ENCODE measurements at regions not wholly inside any gene's neighbourhood (a gene's known extent, or its start where the extent isn't known, plus 50 kb on each side); places are given as distances from the start of the nearest gene placed in this dataset.

DNA sequence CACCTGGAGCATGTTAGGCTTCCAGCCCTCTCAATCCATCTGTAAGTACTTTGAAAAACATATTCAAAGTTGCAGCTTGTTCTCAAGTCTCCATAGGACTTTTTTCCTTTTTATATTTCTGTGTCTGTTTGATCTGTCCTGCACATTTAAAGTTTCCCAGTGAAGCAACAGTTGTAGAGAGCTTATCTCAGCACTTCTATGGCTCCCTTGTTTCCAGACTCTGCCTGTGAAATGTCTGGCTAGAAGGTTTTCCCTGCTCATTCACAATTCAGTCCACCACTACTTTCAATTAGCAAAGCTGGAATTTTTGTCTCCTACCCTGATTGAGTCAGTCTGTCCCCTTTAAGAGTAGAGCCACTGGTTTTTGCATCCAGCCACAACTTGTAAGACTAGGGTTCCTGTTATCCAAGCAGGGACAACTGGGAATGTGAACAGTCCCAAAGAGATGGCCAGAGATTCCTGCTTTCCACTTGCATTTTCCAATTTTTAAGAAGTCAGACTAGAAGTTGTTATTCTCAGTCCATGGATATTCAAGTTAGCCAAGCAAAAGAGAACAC is 116.1 kb downstream of the GASK1B start:
- TF ChIP-seq, protein P1, sequence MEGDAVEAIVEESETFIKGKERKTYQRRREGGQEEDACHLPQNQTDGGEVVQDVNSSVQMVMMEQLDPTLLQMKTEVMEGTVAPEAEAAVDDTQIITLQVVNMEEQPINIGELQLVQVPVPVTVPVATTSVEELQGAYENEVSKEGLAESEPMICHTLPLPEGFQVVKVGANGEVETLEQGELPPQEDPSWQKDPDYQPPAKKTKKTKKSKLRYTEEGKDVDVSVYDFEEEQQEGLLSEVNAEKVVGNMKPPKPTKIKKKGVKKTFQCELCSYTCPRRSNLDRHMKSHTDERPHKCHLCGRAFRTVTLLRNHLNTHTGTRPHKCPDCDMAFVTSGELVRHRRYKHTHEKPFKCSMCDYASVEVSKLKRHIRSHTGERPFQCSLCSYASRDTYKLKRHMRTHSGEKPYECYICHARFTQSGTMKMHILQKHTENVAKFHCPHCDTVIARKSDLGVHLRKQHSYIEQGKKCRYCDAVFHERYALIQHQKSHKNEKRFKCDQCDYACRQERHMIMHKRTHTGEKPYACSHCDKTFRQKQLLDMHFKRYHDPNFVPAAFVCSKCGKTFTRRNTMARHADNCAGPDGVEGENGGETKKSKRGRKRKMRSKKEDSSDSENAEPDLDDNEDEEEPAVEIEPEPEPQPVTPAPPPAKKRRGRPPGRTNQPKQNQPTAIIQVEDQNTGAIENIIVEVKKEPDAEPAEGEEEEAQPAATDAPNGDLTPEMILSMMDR (IDR thresholded peaks at IDR 0.05), result no peak
- TF ChIP-seq POLR2A (IDR thresholded peaks at IDR 0.05), result no peak

All from lower leg skin (tissue), 3 donors.